ENCODE measurements at regions not wholly inside any gene's neighbourhood (a gene's known extent, or its start where the extent isn't known, plus 50 kb on each side); places are given as distances from the start of the nearest gene placed in this dataset.

DNA sequence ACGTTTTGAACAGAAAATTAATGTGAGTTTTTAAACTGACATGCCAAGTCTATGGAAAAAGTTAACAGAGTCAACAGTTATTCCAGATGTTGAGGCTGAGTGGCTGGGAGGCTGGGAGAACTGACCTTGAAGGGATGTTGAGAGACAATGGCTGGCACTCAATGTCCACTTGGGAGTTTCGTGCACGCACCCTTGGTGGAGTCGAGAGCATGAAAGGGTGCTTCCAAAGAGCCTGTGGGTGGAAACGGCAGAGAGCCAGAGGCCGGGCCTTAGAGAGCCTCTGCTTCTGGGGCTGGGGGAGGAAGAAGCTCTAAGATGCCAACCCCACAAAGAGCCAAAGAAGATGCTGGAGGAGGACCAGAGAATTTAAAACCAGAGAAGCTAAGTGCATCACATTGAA is 63.4 kb upstream of the L3MBTL4 start:
- TF ChIP-seq, protein P1, sequence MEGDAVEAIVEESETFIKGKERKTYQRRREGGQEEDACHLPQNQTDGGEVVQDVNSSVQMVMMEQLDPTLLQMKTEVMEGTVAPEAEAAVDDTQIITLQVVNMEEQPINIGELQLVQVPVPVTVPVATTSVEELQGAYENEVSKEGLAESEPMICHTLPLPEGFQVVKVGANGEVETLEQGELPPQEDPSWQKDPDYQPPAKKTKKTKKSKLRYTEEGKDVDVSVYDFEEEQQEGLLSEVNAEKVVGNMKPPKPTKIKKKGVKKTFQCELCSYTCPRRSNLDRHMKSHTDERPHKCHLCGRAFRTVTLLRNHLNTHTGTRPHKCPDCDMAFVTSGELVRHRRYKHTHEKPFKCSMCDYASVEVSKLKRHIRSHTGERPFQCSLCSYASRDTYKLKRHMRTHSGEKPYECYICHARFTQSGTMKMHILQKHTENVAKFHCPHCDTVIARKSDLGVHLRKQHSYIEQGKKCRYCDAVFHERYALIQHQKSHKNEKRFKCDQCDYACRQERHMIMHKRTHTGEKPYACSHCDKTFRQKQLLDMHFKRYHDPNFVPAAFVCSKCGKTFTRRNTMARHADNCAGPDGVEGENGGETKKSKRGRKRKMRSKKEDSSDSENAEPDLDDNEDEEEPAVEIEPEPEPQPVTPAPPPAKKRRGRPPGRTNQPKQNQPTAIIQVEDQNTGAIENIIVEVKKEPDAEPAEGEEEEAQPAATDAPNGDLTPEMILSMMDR (conservative IDR thresholded peaks at IDR 0.05; ENCODE audit: low read length), result no peak
- no peak for TF ChIP-seq EZH2phosphoT487 (IDR thresholded peaks at IDR 0.05; ENCODE audit: borderline replicate concordance)

All from Loucy (cell line).